SKM-1 (cell line): ENCODE measurements at regions not wholly inside any gene's neighbourhood (a gene's known extent, or its start where the extent isn't known, plus 50 kb on each side); places are given as distances from the start of the nearest gene placed in this dataset.

Source experiments
- DNase-seq: peaks from one replicate; lab custom pipeline; 2025; ENCODE audit not compliant: unreplicated experiment; lab: John Stamatoyannopoulos, UW

GRCh38 chr3:178388473-178388872, 147.8 kb upstream of the KCNMB2 start:
- DNase-seq: no peak

- DNase-seq: no peak
Measured at GRCh38 chr3:178389258-178389657, 147.0 kb upstream of the KCNMB2 start.

- no peak for DNase-seq
Measured at GRCh38 chr3:178392511-178392926, 143.7 kb upstream of the KCNMB2 start.

GRCh38 chr3:178393146-178393545, 143.1 kb upstream of the KCNMB2 start:
- DNase-seq: no peak

GRCh38 chr3:178393824-178394223, 142.4 kb upstream of the KCNMB2 start:
- no peak for DNase-seq

- no peak for DNase-seq
Measured at GRCh38 chr3:178396318-178396717, 139.9 kb upstream of the KCNMB2 start.

- no peak for DNase-seq
Measured at GRCh38 chr3:178397202-178397601, 139.0 kb upstream of the KCNMB2 start.

- no peak for DNase-seq
Measured at GRCh38 chr3:178397836-178398235, 138.4 kb upstream of the KCNMB2 start.

GRCh38 chr3:178404961-178405360, 131.3 kb upstream of the KCNMB2 start:
- DNase-seq: no peak

GRCh38 chr3:178405531-178405930, 130.7 kb upstream of the KCNMB2 start:
- no peak for DNase-seq

GRCh38 chr3:178406206-178406605, 130.0 kb upstream of the KCNMB2 start:
- no peak for DNase-seq

GRCh38 chr3:178415384-178415783, 120.9 kb upstream of the KCNMB2 start:
- DNase-seq: no peak

GRCh38 chr3:178417736-178418135, 118.5 kb upstream of the KCNMB2 start:
- DNase-seq: no peak

GRCh38 chr3:178419071-178419470, 117.2 kb upstream of the KCNMB2 start:
- DNase-seq: no peak

GRCh38 chr3:178420033-178420432, 116.2 kb upstream of the KCNMB2 start:
- no peak for DNase-seq

- no peak for DNase-seq
Measured at GRCh38 chr3:178421069-178421468, 115.2 kb upstream of the KCNMB2 start.

- DNase-seq: no peak
Measured at GRCh38 chr3:178422406-178422805, 113.8 kb upstream of the KCNMB2 start.

- no peak for DNase-seq
Measured at GRCh38 chr3:178428037-178428436, 108.2 kb upstream of the KCNMB2 start.

GRCh38 chr3:178434206-178434805, 101.9 kb upstream of the KCNMB2 start:
- no peak for DNase-seq

- DNase-seq: no peak
Measured at GRCh38 chr3:178435575-178435974, 100.7 kb upstream of the KCNMB2 start.

- DNase-seq: peak; percentile 7
Measured at GRCh38 chr3:178436773-178437172, 99.5 kb upstream of the KCNMB2 start.

- peak; percentile 17 for DNase-seq
Measured at GRCh38 chr3:178437236-178437635, 99.0 kb upstream of the KCNMB2 start.

- no peak for DNase-seq
Measured at GRCh38 chr3:178439504-178439903, 96.7 kb upstream of the KCNMB2 start.
